AG09309 (cell line): ENCODE measurements at regions not wholly inside any gene's neighbourhood (a gene's known extent, or its start where the extent isn't known, plus 50 kb on each side); places are given as distances from the start of the nearest gene placed in this dataset.

ENCODE experiments used
- DNase-seq: peaks from one replicate; pipeline ENCODE4 v3.0.0-alpha.2; 2010; ENCODE audit warnings: low read depth
- H3K4me3 ChIP-seq: 2 replicates; pipeline ENCODE4 v1.5.1; 2011; ENCODE audit warnings: mild to moderate bottlenecking, low read depth, low read length, moderate library complexity; ENCODE audit not compliant: control insufficient read depth
- CTCF ChIP-seq: IDR thresholded peaks from 2 replicates; pipeline ENCODE4 v1.5.1; 2011; ENCODE audit warnings: mild to moderate bottlenecking, low read depth, low read length, inconsistent platforms; ENCODE audit not compliant: insufficient read depth, control insufficient read depth; ENCODE audit errors: missing control alignments

GRCh38 chr5:158205992-158206391, 347.0 kb upstream of the CLINT1 start:
- DNase-seq = no peak
- no peak for TF ChIP-seq CTCF
- no peak overlapping the region for H3K4me3 ChIP-seq

- no peak overlapping the region for H3K4me3 ChIP-seq
- DNase-seq = no peak
- no peak for TF ChIP-seq CTCF
Measured at GRCh38 chr5:158203261-158203660, 344.3 kb upstream of the CLINT1 start.

GRCh38 chr5:158202801-158203200, 343.9 kb upstream of the CLINT1 start:
- TF ChIP-seq CTCF = no peak
- H3K4me3 ChIP-seq = no peak overlapping the region
- DNase-seq = no peak

- DNase-seq = no peak
- no peak for TF ChIP-seq CTCF
- no peak overlapping the region for H3K4me3 ChIP-seq
Measured at GRCh38 chr5:158200619-158201018, 341.7 kb upstream of the CLINT1 start.

- H3K4me3 ChIP-seq = no peak overlapping the region
- DNase-seq = no peak
- no peak for TF ChIP-seq CTCF
Measured at GRCh38 chr5:158198636-158199035, 339.7 kb upstream of the CLINT1 start.

GRCh38 chr5:158195416-158196210, 336.7 kb upstream of the CLINT1 start:
- TF ChIP-seq CTCF = no peak

More at GRCh38 chr5:158195416-158196210, 336.7 kb upstream of the CLINT1 start:
- no peak overlapping the region for H3K4me3 ChIP-seq
- no peak for DNase-seq
